Ovary (tissue), 7 donors: ENCODE measurements at regions not wholly inside any gene's neighbourhood (a gene's known extent, or its start where the extent isn't known, plus 50 kb on each side); places are given as distances from the start of the nearest gene placed in this dataset.

Source experiments
- DNase-seq, 5 donors: peaks; one replicate each; pipeline ENCODE4 v3.0.0-alpha.2; 2019 to 2020
- H3K27ac ChIP-seq, 2 donors: fragments of 200-600 bp; one replicate each; pipeline versions ENCODE4 v1.5.1 to v1.8.0; 2019 to 2022
- H3K27me3 ChIP-seq: fragments of 200-600 bp; one replicate; pipeline ENCODE4 v1.8.0; 2022
- H3K36me3 ChIP-seq: fragments of 200-600 bp; sonication (generic); one replicate; pipeline ENCODE4 v1.5.1; 2019
- H3K4me1 ChIP-seq: one replicate; pipeline ENCODE4 v1.8.1; 2013; ENCODE audit warnings: mild to moderate bottlenecking, moderate library complexity; ENCODE audit not compliant: insufficient read depth
- H3K4me3 ChIP-seq: fragments of 200-600 bp; sonication (generic); one replicate; pipeline ENCODE4 v1.5.1; 2017
- H3K9me3 ChIP-seq, 2 donors: fragments of 200-600 bp in 1 of 2; sonication (generic) in 1 of 2; one replicate each; pipeline versions ENCODE4 v1.5.1 to v1.8.1; 2013 to 2019; ENCODE audit warnings: mild to moderate bottlenecking in 1 of 2, moderate library complexity in 1 of 2
- EP300 ChIP-seq: sonication (generic); formaldehyde crosslinking; IDR thresholded peaks from one replicate; pipeline ENCODE4 v1.6.1; 2017; ENCODE audit warnings: antibody characterized with exemption
- POLR2A ChIP-seq: fragments of 450-650 bp; IDR thresholded peaks from one replicate; pipeline ENCODE4 v1.6.1; 2017; ENCODE audit warnings: antibody characterized with exemption, mild to moderate bottlenecking, moderate library complexity
- WGBS, 3 donors: extraction: QIAGEN DNeasy Blood & Tissue Kit in 1 of 3; methylation state at CpG; one replicate each; pipeline versions ENCODE4 v1.1.5 to v1.1.7; 2013 to 2017; 5-methylcytosine and 5-hydroxymethylcytosine counted together
- intact Hi-C, 4 donors: fragments of 100-400 bp; cut with DNase I; formaldehyde crosslinking; loops; one replicate each; pipeline versions ENCODE4 v1.11.0 to v1.15.1; 2022 to 2023
- TF ChIP-seq, protein P1 (sequence below), 3 donors: fragments of 450-650 bp in 2 of 3; fragments of 200-600 bp in 1 of 3; IDR thresholded peaks; one replicate each; pipeline versions ENCODE4 v1.5.1 to v1.8.0; 2016 to 2022; ENCODE audit warnings: antibody characterized with exemption in 3 of 3, mild to moderate bottlenecking in 1 of 3
- donor health status: DM: no; HTN: no; CAD: no; lungs with moderate emphysema.
- donor health status: DM: no; HTN: no; CAD: no.
- donor health status: Bipolar disorder and iron deficiency.
- donor health status: DM: no; HTN: no; CAD: no.
- donor health status: DM: yes; HTN: yes; CAD: no.

GRCh38 chr2:17052001-17052400 is 386.4 kb upstream of the CYRIA start:
- intact Hi-C loops = no loop called here
- WGBS, 3 donors = 96 to 97% (median 96%) methylated on average over 5 of the region's 5 CpGs
- Histone ChIP-seq H3K4me3 (no peak overlapping the region), H3K36me3 (no peaks in the 10 kb centered on the region), H3K27me3 (no peaks in the 10 kb centered on the region), H3K9me3 (no peaks in the 10 kb centered on the region), H3K27ac (no peak overlapping the region), H3K4me1 (no peaks in the 10 kb centered on the region)
- DNase-seq = no peak
- TF ChIP-seq POLR2A = no peak
- TF ChIP-seq EP300 = no peak
- TF ChIP-seq, protein P1, sequence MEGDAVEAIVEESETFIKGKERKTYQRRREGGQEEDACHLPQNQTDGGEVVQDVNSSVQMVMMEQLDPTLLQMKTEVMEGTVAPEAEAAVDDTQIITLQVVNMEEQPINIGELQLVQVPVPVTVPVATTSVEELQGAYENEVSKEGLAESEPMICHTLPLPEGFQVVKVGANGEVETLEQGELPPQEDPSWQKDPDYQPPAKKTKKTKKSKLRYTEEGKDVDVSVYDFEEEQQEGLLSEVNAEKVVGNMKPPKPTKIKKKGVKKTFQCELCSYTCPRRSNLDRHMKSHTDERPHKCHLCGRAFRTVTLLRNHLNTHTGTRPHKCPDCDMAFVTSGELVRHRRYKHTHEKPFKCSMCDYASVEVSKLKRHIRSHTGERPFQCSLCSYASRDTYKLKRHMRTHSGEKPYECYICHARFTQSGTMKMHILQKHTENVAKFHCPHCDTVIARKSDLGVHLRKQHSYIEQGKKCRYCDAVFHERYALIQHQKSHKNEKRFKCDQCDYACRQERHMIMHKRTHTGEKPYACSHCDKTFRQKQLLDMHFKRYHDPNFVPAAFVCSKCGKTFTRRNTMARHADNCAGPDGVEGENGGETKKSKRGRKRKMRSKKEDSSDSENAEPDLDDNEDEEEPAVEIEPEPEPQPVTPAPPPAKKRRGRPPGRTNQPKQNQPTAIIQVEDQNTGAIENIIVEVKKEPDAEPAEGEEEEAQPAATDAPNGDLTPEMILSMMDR (IDR thresholded peaks at IDR 0.05) = no peak

DNA sequence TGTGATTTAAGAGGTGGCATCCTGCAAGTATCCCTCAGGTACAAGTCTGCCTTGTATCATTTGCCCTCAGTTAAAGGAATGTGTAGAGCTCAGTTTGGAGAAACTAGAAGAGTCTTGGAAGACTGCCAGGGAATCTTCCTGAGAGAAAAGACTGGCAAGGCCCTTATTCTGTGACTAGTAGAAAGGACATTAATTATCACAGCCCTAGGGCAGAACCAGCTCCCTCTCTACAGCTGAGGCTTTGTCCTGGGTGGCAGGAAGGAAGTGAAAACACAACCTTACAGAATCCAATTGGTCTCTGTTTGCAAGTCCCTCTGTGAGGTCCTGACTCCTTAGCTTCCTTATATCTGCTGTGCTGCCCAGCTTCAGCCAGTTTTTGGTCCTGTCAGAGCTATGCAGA is 385.9 kb upstream of the CYRIA start:
- no peak for DNase-seq
- Histone ChIP-seq H3K4me3 (no peak overlapping the region), H3K9me3 (no peaks in the 10 kb centered on the region), H3K27ac (no peak overlapping the region), H3K36me3 (no peaks in the 10 kb centered on the region), H3K27me3 (no peaks in the 10 kb centered on the region), H3K4me1 (no peaks in the 10 kb centered on the region)
- TF ChIP-seq POLR2A (no peak), EP300 (no peak)
- TF ChIP-seq, protein P1 (IDR thresholded peaks at IDR 0.05) = no peak
- intact Hi-C loops = no loop called here

GRCh38 chr2:17043173-17043572 is 377.5 kb upstream of the CYRIA start:
- Histone ChIP-seq H3K27me3 (no peaks in the 10 kb centered on the region), H3K27ac (no peak overlapping the region), H3K9me3 (no peaks in the 10 kb centered on the region), H3K4me3 (no peak overlapping the region), H3K36me3 (no peaks in the 10 kb centered on the region), H3K4me1 (no peaks in the 10 kb centered on the region)
- intact Hi-C loops = no loop called here
- WGBS, 3 donors = 51 to 73% (median 58%) methylated on average over 1 of the region's 1 CpG
- TF ChIP-seq EP300 (no peak), POLR2A (no peak)
- TF ChIP-seq, protein P1 (IDR thresholded peaks at IDR 0.05) = no peak
- DNase-seq = no peak

DNA sequence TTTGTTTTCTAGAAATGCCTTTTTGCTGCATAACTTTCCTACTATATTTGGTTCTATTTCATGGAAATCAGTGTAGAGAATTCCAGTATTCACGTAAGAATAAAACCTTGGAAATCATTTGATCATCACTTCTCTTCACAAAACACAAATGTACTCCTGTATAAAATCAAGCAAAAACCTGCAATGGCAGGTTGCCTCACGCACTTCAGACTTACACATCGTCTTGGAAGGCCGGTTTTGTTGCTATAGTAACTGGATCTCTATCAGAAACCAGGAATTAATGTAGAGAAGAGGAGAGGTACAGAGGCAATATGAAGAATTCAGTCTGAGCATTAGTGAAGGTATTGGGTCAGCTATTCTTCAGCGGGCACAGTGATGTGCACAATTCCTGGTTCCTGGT is 370.7 kb upstream of the CYRIA start:
- WGBS, 3 donors = 84 to 90% (median 89%) methylated on average over 5 of the region's 5 CpGs
- H3K36me3 ChIP-seq = no peaks in the 10 kb centered on the region
- intact Hi-C loops = no loop called here

More for the DNA sequence above, 370.7 kb upstream of the CYRIA start:
- TF ChIP-seq, protein P1 (IDR thresholded peaks at IDR 0.05) = no peak
- TF ChIP-seq EP300 = no peak
- TF ChIP-seq POLR2A = no peak
- Histone ChIP-seq H3K27ac (no peak overlapping the region), H3K9me3 (no peaks in the 10 kb centered on the region), H3K27me3 (no peaks in the 10 kb centered on the region), H3K4me3 (no peak overlapping the region), H3K4me1 (no peaks in the 10 kb centered on the region)
- DNase-seq = no peak
